ENCODE measurements at regions not wholly inside any gene's neighbourhood (a gene's known extent, or its start where the extent isn't known, plus 50 kb on each side); places are given as distances from the start of the nearest gene placed in this dataset.

GRCh38 chr10:56905051-56905450 lies 544.0 kb upstream of the ZWINT start:
- H3K4me2 ChIP-seq (ENCODE audit: low read length): no peak overlapping the region
- H3K27ac ChIP-seq (ENCODE audit: low read depth, low read length, poor library complexity, severe bottlenecking): no peak overlapping the region
- no peaks in the 10 kb centered on the region for H3K36me3 ChIP-seq (ENCODE audit: insufficient read depth, low read length)
- no peaks in the 10 kb centered on the region for H3K9me3 ChIP-seq (ENCODE audit: low read length)
- intact Hi-C loops (cut with micrococcal nuclease; ENCODE audit: unreplicated experiment): no loop called here
- H4K20me1 ChIP-seq (ENCODE audit: insufficient read depth, low read length): no peaks in the 10 kb centered on the region
- CTCF ChIA-PET (ENCODE audit: unreplicated experiment): no interaction called here
- POLR2A ChIA-PET: interaction anchor here (0.6 to 0.8 kb wide), 2 partner anchors 9 to 356 kb away, joined by 3 to 4 read pairs; no protein-coding TSS in a partner anchor
- no peaks in the 10 kb centered on the region for H3K79me2 ChIP-seq (ENCODE audit: insufficient read depth, low read depth, low read length)
- no peaks in the 10 kb centered on the region for H3K9me2 ChIP-seq (ENCODE audit: insufficient read depth, low read length)
- H3K4me1 ChIP-seq (ENCODE audit: insufficient read depth, low read length, poor library complexity, severe bottlenecking): no peaks in the 10 kb centered on the region
- no peak for TF ChIP-seq EZH2phosphoT487 (IDR thresholded peaks at IDR 0.05; ENCODE audit: borderline replicate concordance, low read depth, low read length)
- TF ChIP-seq CTCF (conservative IDR thresholded peaks at IDR 0.05; ENCODE audit: low read length): no peak
- no peak for DNase-seq (ENCODE audit: low spot score)
- H2AFZ ChIP-seq (ENCODE audit: low read length): no peak overlapping the region
- BruUV-seq (replicated peaks): no TSS peak
- H3K4me3 ChIP-seq (ENCODE audit: low read depth, low read length, poor library complexity, severe bottlenecking): no peak overlapping the region

DNA sequence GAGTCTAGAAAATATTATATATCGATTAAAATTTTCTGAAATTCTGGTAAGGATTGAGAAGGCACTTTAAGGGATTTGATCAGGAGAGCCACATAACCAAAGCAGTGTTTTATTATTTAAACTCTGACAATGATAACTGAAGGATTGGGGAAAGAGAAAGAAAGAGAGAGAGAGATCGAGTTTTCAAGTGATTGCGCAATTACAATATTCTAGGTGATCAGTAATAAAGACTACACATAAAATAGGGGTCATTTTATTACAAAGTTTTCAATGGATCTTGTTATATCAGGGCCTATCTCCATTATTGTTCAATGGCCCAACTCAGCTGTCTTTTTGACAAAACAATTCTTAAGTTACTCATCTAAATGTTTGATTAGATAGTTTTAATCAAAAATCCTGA lies 541.5 kb upstream of the ZWINT start:
- Histone ChIP-seq H3K79me2 (ENCODE audit: insufficient read depth, low read depth, low read length) (no peaks in the 10 kb centered on the region), H2AFZ (ENCODE audit: low read length) (no peak overlapping the region), H3K4me1 (ENCODE audit: insufficient read depth, low read length, poor library complexity, severe bottlenecking) (no peaks in the 10 kb centered on the region), H3K36me3 (ENCODE audit: insufficient read depth, low read length) (no peaks in the 10 kb centered on the region), H3K4me2 (ENCODE audit: low read length) (no peak overlapping the region), H3K27ac (ENCODE audit: low read depth, low read length, poor library complexity, severe bottlenecking) (no peak overlapping the region), H3K9me3 (ENCODE audit: low read length) (no peaks in the 10 kb centered on the region), H3K4me3 (ENCODE audit: low read depth, low read length, poor library complexity, severe bottlenecking) (no peak overlapping the region), H3K9me2 (ENCODE audit: insufficient read depth, low read length) (no peaks in the 10 kb centered on the region), H4K20me1 (ENCODE audit: insufficient read depth, low read length) (no peaks in the 10 kb centered on the region)
- no peak for DNase-seq (ENCODE audit: low spot score)
- POLR2A ChIA-PET: no interaction called here
- no TSS peak for BruUV-seq (replicated peaks)
- CTCF ChIA-PET (ENCODE audit: unreplicated experiment): no interaction called here
- intact Hi-C loops (cut with micrococcal nuclease; ENCODE audit: unreplicated experiment): no loop called here
- TF ChIP-seq EZH2phosphoT487 (IDR thresholded peaks at IDR 0.05; ENCODE audit: borderline replicate concordance, low read depth, low read length) (no peak), CTCF (conservative IDR thresholded peaks at IDR 0.05; ENCODE audit: low read length) (no peak)

GRCh38 chr10:56895306-56895705 lies 534.2 kb upstream of the ZWINT start:
- Histone ChIP-seq H3K4me1 (ENCODE audit: insufficient read depth, low read length, poor library complexity, severe bottlenecking) (no peaks in the 10 kb centered on the region), H2AFZ (ENCODE audit: low read length) (no peak overlapping the region), H3K9me2 (ENCODE audit: insufficient read depth, low read length) (no peaks in the 10 kb centered on the region), H3K79me2 (ENCODE audit: insufficient read depth, low read depth, low read length) (no peaks in the 10 kb centered on the region), H4K20me1 (ENCODE audit: insufficient read depth, low read length) (no peaks in the 10 kb centered on the region), H3K4me2 (ENCODE audit: low read length) (no peak overlapping the region), H3K4me3 (ENCODE audit: low read depth, low read length, poor library complexity, severe bottlenecking) (no peak overlapping the region), H3K9me3 (ENCODE audit: low read length) (no peaks in the 10 kb centered on the region), H3K36me3 (ENCODE audit: insufficient read depth, low read length) (no peaks in the 10 kb centered on the region), H3K27ac (ENCODE audit: low read depth, low read length, poor library complexity, severe bottlenecking) (no peak overlapping the region)
- no TSS peak for BruUV-seq (replicated peaks)
- TF ChIP-seq EZH2phosphoT487 (IDR thresholded peaks at IDR 0.05; ENCODE audit: borderline replicate concordance, low read depth, low read length) (no peak), CTCF (conservative IDR thresholded peaks at IDR 0.05; ENCODE audit: low read length) (no peak)
- intact Hi-C loops (cut with micrococcal nuclease; ENCODE audit: unreplicated experiment): no loop called here
- DNase-seq (ENCODE audit: low spot score): no peak
- ChIA-PET CTCF (ENCODE audit: unreplicated experiment) (no interaction called here), POLR2A (interaction anchor here (0.9 to 1.1 kb wide), 2 partner anchors 10 kb away, joined by 3 to 5 read pairs; no protein-coding TSS in a partner anchor)
